ENCODE measurements at regions not wholly inside any gene's neighbourhood (a gene's known extent, or its start where the extent isn't known, plus 50 kb on each side); places are given as distances from the start of the nearest gene placed in this dataset.
"Not testable (repeated sequence)": the region's sequence is repeated elsewhere in the genome, so short reads cannot be mapped to it uniquely, and the experiment has no call there.

- no peak for DNase-seq
Measured at GRCh38 chr6:170232186-170233002, 58.5 kb downstream of the DLL1 start.

GRCh38 chr6:170231293-170232185, 59.3 kb downstream of the DLL1 start:
- no peak for DNase-seq

- no peak for DNase-seq
Measured at GRCh38 chr6:170230520-170231292, 60.2 kb downstream of the DLL1 start.

- no peak for DNase-seq
Measured at GRCh38 chr6:170229851-170230519, 60.9 kb downstream of the DLL1 start.

GRCh38 chr6:170229396-170229795, 61.5 kb downstream of the DLL1 start:
- DNase-seq: no peak

GRCh38 chr6:170228946-170229310, 62.0 kb downstream of the DLL1 start:
- DNase-seq: no peak

- no peak for DNase-seq
Measured at GRCh38 chr6:170227996-170228945, 62.6 kb downstream of the DLL1 start.

GRCh38 chr6:170227521-170227983, 63.3 kb downstream of the DLL1 start:
- no peak for DNase-seq

GRCh38 chr6:170226647-170227046, 64.2 kb downstream of the DLL1 start:
- DNase-seq: no peak

- peak; percentile 42 for DNase-seq
Measured at GRCh38 chr6:170225852-170226417, 64.9 kb downstream of the DLL1 start.

- DNase-seq: peak; percentile 28
Measured at GRCh38 chr6:170224694-170225660, 65.9 kb downstream of the DLL1 start.

GRCh38 chr6:170223718-170224693, 66.9 kb downstream of the DLL1 start:
- no peak for DNase-seq

GRCh38 chr6:170222498-170223471, 68.1 kb downstream of the DLL1 start:
- DNase-seq: no peak

GRCh38 chr6:170221753-170222400, 69.0 kb downstream of the DLL1 start:
- no peak for DNase-seq

- no peak for DNase-seq
Measured at GRCh38 chr6:170221052-170221752, 69.7 kb downstream of the DLL1 start.

- not testable (repeated sequence) for DNase-seq
Measured at GRCh38 chr6:170213637-170214018, 77.2 kb downstream of the DLL1 start.
